ENCODE measurements at regions not wholly inside any gene's neighbourhood (a gene's known extent, or its start where the extent isn't known, plus 50 kb on each side); places are given as distances from the start of the nearest gene placed in this dataset.

DNA sequence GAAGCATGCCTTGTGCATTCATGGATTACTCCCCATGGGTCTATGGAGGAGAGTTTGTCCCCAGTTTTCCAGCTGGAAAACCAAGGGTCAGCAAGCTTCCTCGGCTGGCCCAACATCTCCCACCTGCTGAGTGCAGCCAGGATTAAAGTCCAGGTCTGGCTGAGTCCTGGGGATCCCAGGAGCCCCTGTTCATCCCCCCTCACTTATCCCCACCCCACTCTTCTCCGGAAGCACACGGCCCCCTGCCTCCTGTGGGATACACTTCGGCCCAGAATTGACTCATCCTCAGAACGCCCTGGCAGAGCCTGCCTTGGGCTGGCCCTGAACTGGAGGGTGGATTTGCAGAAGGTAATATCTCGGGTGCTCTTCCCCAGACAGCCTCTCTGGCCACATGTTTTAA lies 276.1 kb downstream of the NPHP4 start:
- DNase-seq (ENCODE audit: low read depth, low spot score) = no peak

DNA sequence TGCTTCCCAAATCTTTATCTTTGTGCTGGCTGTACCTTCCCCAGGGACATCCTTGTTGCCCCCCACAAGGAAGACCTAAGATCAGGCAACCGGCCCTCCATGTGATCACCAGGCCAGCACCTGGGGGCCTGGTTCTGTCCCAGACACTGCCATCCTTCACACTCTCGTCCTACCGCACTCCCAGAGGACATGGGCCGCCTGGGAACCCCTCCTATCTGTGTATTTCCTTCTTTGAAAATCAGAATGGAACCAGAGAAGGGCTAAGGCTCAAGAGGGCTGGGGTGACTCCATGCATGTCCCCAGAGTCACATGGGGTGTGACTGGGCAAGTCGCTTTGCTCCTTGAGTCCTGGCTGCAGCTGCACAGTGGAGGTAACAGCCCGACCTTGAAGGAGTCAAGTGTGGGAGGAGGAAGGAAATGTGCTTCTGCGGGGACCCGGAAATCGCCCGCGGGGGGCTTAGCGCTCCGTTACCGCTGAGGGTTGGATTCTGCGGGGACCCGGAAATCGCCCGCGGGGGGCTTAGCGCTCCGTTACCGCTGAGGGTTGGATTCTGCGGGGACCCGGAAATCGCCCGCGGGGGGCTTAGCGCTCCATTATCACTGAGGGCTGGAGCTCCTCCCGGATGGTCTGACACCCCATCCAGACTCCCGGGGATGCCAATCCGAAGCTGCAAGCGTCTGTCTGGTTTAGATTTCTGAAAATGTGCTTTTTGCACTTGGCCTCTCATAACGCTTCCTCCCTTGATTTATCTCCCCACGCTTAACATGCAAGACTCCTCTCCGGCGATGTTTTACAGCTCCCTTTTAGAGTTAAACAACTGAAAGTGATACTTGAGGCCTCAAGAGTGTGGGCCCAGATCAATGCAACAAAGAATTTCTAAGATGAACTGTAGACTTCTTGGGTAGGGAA lies 278.9 kb downstream of the NPHP4 start:
- no peak for DNase-seq (ENCODE audit: low read depth, low spot score)

GRCh38 chr1:5711956-5712645 lies 280.1 kb downstream of the NPHP4 start:
- DNase-seq (ENCODE audit: low read depth, low spot score) = no peak

GRCh38 chr1:5711079-5711478 lies 281.1 kb downstream of the NPHP4 start:
- DNase-seq (ENCODE audit: low read depth, low spot score) = no peak

- DNase-seq (ENCODE audit: low read depth, low spot score) = no peak
Measured at GRCh38 chr1:5709976-5710375, 282.2 kb downstream of the NPHP4 start.

- DNase-seq (ENCODE audit: low read depth, low spot score) = no peak
Measured at GRCh38 chr1:5709461-5709975, 282.7 kb downstream of the NPHP4 start.

DNA sequence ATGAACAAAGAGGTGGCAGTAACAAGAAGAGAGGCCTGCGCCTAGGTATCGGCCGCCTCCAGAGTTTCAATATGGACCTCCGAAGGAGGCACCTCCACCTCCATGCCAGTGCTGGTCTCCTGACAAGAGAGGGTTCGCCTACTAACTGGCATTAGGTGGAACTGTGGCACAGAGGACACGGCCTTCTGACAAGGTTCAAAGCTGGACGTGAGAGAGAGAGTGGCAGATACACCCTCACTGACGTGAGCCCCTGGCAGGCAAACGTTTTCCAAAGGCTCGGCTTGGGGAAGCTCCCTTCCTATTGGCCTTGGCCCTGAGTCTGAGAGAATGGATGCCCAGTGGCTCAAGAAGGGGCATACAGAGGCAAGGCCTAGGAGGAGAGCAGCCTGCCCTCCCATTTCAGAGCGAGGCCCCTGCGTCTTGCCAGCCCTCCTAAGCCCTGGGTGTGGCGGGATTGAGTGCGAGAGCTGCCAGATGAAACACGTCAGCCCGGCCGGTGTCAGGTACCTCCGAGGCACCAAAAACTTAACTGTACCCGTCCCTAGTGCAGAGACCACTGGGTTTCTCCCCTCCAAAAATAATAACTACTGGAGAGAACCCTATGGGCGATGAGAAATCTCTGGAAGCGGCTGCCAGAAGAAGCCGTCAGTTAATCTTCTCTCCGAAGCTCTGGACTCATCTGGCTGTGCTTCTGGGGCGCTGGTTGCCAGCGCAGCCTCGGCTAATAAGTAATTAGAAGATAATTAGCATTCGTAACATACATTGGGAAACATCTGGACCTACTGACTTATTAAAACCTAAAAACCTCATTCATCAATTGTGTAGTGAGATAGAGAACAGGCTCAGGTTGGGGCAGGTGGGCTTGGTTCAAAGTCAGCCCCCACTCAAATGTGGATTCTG lies 283.6 kb downstream of the NPHP4 start:
- DNase-seq (ENCODE audit: low read depth, low spot score) = no peak

GRCh38 chr1:5707566-5708345 lies 284.5 kb downstream of the NPHP4 start:
- DNase-seq (ENCODE audit: low read depth, low spot score) = no peak

DNA sequence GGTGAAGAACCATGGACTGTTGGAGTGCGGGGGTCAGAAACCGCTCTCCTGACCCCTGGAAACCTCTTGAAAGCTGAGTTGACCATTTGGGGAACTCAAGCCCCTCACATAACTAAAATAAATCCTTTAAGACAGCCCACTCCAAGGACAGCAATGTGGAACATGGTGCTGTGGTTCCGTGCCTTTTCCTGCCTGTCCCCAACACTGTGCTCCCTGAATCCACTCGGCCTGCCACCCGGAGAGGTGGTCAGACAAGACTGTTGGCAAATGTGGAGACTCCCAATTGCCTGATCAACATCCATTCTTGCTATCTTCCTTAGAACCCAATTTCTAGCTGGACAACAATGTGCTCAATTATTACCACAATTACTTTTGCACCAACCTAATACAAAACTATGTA lies 286.0 kb downstream of the NPHP4 start:
- DNase-seq (ENCODE audit: low read depth, low spot score) = no peak

- no peak for DNase-seq (ENCODE audit: low read depth, low spot score)
Measured at GRCh38 chr1:5705751-5706150, 286.5 kb downstream of the NPHP4 start.

GRCh38 chr1:5704561-5705514 lies 287.4 kb downstream of the NPHP4 start:
- DNase-seq (ENCODE audit: low read depth, low spot score) = no peak

DNA sequence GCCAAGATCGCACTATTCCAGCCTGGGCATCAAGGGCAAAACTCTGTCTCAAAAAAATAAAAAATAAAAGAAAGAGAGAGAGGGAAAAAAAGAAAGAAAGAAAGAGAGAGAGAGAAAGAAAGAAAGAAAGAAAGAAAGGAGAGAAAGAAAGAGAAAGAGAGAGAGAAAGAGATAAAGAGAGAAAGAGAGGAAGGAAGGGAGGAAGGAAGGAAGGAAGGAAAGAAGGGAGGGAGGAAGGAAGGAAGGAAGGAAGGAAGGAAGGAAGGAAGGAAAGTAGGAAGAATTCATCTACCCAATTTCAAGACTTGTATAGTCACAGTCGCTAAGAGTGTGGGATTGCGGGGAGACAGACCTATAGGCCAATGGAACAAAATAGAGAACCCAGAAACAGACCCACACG lies 290.6 kb downstream of the NPHP4 start:
- DNase-seq (ENCODE audit: low read depth, low spot score) = no peak

- no peak for DNase-seq (ENCODE audit: low read depth, low spot score)
Measured at GRCh38 chr1:5693568-5693967, 298.7 kb downstream of the NPHP4 start.

GRCh38 chr1:5692664-5693063 lies 299.6 kb downstream of the NPHP4 start:
- no peak for DNase-seq (ENCODE audit: low read depth, low spot score)

DNA sequence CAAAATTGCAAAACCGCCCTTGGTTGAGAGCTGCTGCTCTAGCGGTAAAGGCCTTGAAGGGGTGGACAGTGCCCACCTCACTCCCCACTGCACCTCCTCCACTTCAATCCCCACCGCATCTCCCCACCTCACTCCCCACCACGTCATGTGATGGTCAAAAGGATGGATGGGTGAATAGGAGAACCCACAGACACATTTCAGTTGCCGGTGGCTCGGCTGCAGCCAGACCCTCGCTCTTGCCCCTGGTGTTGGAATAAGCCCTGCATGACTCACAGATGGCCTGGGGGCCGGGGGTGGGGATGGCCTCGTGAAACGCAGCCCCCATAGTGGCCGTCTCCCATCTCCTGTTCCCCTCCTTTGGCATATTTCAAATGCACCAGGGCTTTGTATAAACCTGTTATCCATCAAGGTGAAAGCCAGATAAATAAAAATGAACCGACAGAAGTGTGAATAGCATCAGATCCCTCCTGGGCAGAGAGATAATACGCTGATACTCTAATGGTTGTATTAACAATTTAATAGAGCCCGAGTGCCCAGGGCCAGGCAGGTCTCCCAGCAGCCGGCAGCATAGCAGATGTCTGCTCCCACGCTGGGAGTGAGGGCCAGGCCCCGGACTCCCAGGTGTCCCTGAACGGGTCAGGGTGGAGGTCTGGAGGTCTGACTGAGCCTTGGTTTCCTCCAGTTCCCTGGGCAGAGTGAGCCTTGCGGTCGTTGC lies 300.3 kb downstream of the NPHP4 start:
- DNase-seq (ENCODE audit: low read depth, low spot score) = no peak

DNA sequence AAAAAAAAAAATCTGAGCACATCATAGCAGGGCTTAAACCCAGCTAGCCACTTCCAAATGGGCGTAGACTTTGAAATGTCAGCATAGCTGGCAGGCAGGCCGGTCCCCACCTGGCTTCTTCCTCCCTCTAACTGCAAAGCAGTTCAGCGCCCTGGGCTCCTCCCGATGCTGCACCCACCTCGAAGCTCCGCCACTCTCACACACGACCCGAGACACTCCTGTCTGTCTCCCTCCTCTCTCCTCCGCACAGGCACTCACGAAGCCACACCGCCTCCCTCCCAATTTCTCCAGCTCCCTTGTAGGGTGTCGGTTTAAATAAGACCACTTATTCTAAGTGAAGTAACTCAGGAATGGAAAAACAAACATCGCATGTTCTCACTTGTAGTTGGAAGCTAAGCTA lies 301.3 kb downstream of the NPHP4 start:
- no peak for DNase-seq (ENCODE audit: low read depth, low spot score)

DNA sequence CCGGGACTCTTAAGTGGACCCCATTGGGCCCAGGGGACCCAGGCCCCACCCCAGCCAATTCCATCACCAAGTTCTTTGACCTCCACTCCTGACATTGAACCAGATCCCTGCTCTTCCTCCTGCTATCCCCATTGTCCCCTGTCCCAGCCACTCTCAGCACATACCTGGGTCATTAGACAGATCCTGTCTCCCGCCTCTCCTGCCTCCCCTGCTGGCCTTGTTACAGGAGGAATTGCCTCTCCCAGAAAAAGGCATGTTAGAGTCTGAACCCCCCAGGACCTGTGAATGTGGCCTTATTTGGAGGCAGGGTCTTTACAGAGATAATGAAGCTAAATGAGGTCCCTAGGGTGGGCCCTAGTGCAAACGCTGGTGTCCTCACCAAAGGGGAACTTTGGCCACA lies 301.9 kb downstream of the NPHP4 start:
- DNase-seq (ENCODE audit: low read depth, low spot score) = no peak

DNA sequence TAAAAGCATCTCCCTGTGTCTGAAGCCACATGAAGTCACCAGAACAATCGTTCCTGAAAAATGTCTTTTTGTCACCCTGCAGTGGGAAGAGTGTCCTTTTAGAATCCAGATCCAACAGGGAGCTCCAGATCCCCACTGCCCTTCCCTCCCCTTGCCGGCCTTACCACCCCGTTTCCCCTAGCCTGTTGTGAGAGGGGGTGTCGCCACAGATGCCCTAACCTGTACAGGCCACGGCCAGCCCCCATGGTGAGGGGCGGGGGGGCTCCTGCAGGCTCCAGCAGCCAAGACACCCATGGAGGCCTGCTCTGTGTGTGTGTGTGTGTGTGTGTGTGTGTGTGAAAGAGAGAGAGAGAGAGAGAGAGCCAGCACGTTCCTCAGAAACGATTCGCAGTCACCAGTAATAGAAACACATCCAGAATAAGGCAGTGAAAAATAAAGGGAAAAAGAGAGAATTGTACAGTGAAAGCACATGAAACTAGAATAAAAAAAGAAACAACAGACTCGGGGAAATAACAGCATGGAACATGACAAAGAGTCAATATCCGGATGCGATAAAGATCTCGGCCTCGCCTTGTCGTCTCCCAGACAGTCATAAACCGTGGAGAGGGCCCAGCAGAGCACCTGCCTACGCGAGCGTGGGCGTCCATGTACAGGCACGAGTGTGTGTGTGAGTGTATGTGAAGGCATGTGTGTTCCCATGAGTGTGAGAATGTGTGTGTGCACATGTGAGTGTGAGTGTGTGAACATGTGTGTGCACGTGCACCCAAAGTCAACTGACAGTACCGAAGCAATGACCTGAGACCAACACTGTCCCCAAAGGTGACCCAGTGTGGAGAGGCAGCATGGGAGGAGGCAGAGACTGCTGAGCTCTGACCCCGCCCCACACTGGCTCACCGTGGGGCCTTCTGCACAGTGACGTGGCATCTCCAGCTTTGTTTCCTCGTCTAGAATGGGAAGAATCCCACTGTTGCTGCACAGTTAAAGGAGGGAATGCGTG lies 303.8 kb downstream of the NPHP4 start:
- DNase-seq (ENCODE audit: low read depth, low spot score) = no peak
